GM12878 (cell line): ENCODE measurements at regions not wholly inside any gene's neighbourhood (a gene's known extent, or its start where the extent isn't known, plus 50 kb on each side); places are given as distances from the start of the nearest gene placed in this dataset.

Experiments
- ATAC-seq: fragments of 200-7000 bp; cut with Tn5 transposase; 3 replicates; pipeline ENCODE4 v1.9.1; 2020; ENCODE audit warnings: mild to moderate bottlenecking, moderate library complexity
- BruUV-seq: library from RNA; stranded (reverse); fragments of 400-500 nt; replicated peaks from 2 replicates; lab custom pipeline; 2021; lab: Mats Ljungman, UMichigan
- CTCF ChIA-PET: fragments of 300-600 bp; sonication (Branson Sonifier 250); formaldehyde crosslinking; extraction: SDS; loops from one replicate; lab custom pipeline; 2021; ENCODE audit warnings: inconsistent platforms; lab: Yijun Ruan, JAX
- POLR2A ChIA-PET: fragments of 350-600 bp; formaldehyde crosslinking; extraction: SDS; loops from one replicate; lab custom pipeline; 2021; ENCODE audit warnings: inconsistent platforms; lab: Charles Lee
- RAD21 ChIA-PET: fragments of 300-600 bp; sonication (Branson Sonifier 250); formaldehyde crosslinking; loops from one replicate; lab custom pipeline; 2023; ENCODE audit warnings: antibody characterized with exemption; ENCODE audit not compliant: unreplicated experiment; lab: Charles Lee
- SMC1A ChIA-PET: fragments of 300-600 bp; sonication (Branson Sonifier 250); formaldehyde crosslinking; loops from one replicate; lab custom pipeline; 2023; ENCODE audit not compliant: unreplicated experiment, uncharacterized antibody; lab: Charles Lee
- DNase-seq: peaks from one replicate; pipeline ENCODE4 v3.0.0-alpha.2; 2011; ENCODE audit warnings: low read depth, low spot score
- FAIRE-seq: peaks from 3 replicates; lab custom pipeline; 2011; peaks lifted over from hg19 to GRCh38; lab: Jason Lieb, UNC
- H2AFZ ChIP-seq: 2 replicates; pipeline ENCODE4 v1.6.0; 2011; ENCODE audit warnings: low read depth, low read length, control low read depth; ENCODE audit not compliant: control insufficient read depth
- H3K27ac ChIP-seq: 2 replicates; pipeline ENCODE4 v1.5.1; 2011; ENCODE audit warnings: control low read depth; ENCODE audit not compliant: control insufficient read depth, insufficient read depth
- H3K27me3 ChIP-seq, 2 experiments: replicated peaks in 1 of 2; 2 replicates each; pipeline versions ENCODE4 v1.6.0 to v1.6.1; 2011; ENCODE audit warnings: low read length in 1 of 2; ENCODE audit not compliant: control insufficient read depth in 2 of 2, insufficient read depth in 2 of 2
- H3K36me3 ChIP-seq, 2 experiments: 2 replicates each; pipeline ENCODE4 v1.5.1; 2011; ENCODE audit warnings: low read length in 1 of 2; ENCODE audit not compliant: control insufficient read depth in 2 of 2, insufficient read depth in 2 of 2
- H3K4me1 ChIP-seq: 2 replicates; pipeline ENCODE4 v1.6.1; 2011; ENCODE audit warnings: mild to moderate bottlenecking, low read length, moderate library complexity, mixed read lengths; ENCODE audit not compliant: control insufficient read depth, insufficient read depth
- H3K4me2 ChIP-seq: 2 replicates; pipeline ENCODE4 v1.6.0; 2011; ENCODE audit warnings: control low read depth; ENCODE audit not compliant: control insufficient read depth, insufficient read depth
- H3K4me3 ChIP-seq: fragments of 200-600 bp; sonication (generic); 2 replicates; pipeline ENCODE4 v1.5.1; 2016
- H3K79me2 ChIP-seq: 2 replicates; pipeline ENCODE4 v1.6.0; 2011; ENCODE audit warnings: low read length; ENCODE audit not compliant: control insufficient read depth, insufficient read depth
- H3K9ac ChIP-seq: 2 replicates; pipeline ENCODE4 v1.8.0; 2011; ENCODE audit warnings: low read length, control low read depth, mixed read lengths; ENCODE audit not compliant: control insufficient read depth, insufficient read depth
- H3K9me3 ChIP-seq: replicated peaks from 3 replicates; pipeline ENCODE4 v1.5.1; 2011; ENCODE audit warnings: mild to moderate bottlenecking, low read length; ENCODE audit not compliant: control insufficient read depth, insufficient read depth
- H4K20me1 ChIP-seq: 2 replicates; pipeline ENCODE4 v1.6.0; 2011; ENCODE audit not compliant: control insufficient read depth, insufficient read depth
- ATF7 ChIP-seq: fragments of 450-650 bp; IDR thresholded peaks from 2 replicates; pipeline ENCODE4 v1.6.1; 2016; ENCODE audit warnings: low read depth, mild to moderate bottlenecking
- EZH2 ChIP-seq: IDR thresholded peaks from 2 replicates; pipeline ENCODE4 v1.6.1; 2012; ENCODE audit warnings: low read depth, mild to moderate bottlenecking, control low read depth, inconsistent platforms, low read length, borderline replicate concordance; ENCODE audit not compliant: control insufficient read depth
- HSF1 ChIP-seq: fragments of 150-350 bp; IDR thresholded peaks from 2 replicates; pipeline ENCODE4 v1.6.1; 2014; ENCODE audit warnings: mild to moderate bottlenecking, low read depth, low read length
- JUND ChIP-seq: IDR thresholded peaks from 2 replicates; pipeline ENCODE4 v1.6.1; 2012; ENCODE audit warnings: low read depth, mild to moderate bottlenecking, low read length, improper control_type of control experiment, moderate library complexity
- KDM1A ChIP-seq: fragments of 200-600 bp; sonication (generic); IDR thresholded peaks from 2 replicates; pipeline ENCODE4 v1.6.1; 2016; ENCODE audit warnings: borderline replicate concordance
- KLF5 ChIP-seq: fragments of 450-650 bp; IDR thresholded peaks from 2 replicates; pipeline ENCODE4 v1.6.1; 2014; ENCODE audit warnings: mild to moderate bottlenecking; ENCODE audit not compliant: partially characterized antibody
- MAX ChIP-seq: IDR thresholded peaks from 2 replicates; pipeline ENCODE4 v1.6.1; 2012; ENCODE audit warnings: low read depth, low read length, improper control_type of control experiment
- NR2F1 ChIP-seq: fragments of 450-650 bp; conservative IDR thresholded peaks from 2 replicates; pipeline ENCODE4 v1.6.1; 2017; ENCODE audit warnings: mild to moderate bottlenecking
- PBX3 ChIP-seq: IDR thresholded peaks from 2 replicates; pipeline ENCODE4 v1.6.1; 2011; ENCODE audit warnings: mild to moderate bottlenecking, low read depth, low read length, moderate library complexity; ENCODE audit not compliant: insufficient replicate concordance
- WGBS: methylation state at CpG from one replicate; pipeline ENCODE4 v1.1.6; 2016; ENCODE audit warnings: low lambda C conversion rate; ENCODE audit not compliant: insufficient replicate concordance, insufficient coverage; ENCODE audit errors: missing lambda C conversion rate; 5-methylcytosine and 5-hydroxymethylcytosine counted together
- in situ Hi-C: fragments of 300-500 bp; cut with MboI; formaldehyde crosslinking; loops from 9 replicates; pipeline ENCODE4 v1.14.3; 2018; ENCODE audit warnings: mixed read lengths
- intact Hi-C: fragments of 100-400 bp; cut with micrococcal nuclease; formaldehyde crosslinking; loops from one replicate; pipeline ENCODE4 v1.14.2; 2022; ENCODE audit not compliant: unreplicated experiment

- 24% methylated on average over 4 of the region's 4 CpGs for WGBS
- Histone ChIP-seq H3K9me3 (no peaks in the 10 kb centered on the region), H3K27ac (no peak overlapping the region), H3K27me3 (no peaks in the 10 kb centered on the region), H3K79me2 (no peaks in the 10 kb centered on the region), H2AFZ (no peak overlapping the region), H4K20me1 (no peaks in the 10 kb centered on the region), H3K4me3 (no peak overlapping the region), H3K4me2 (no peak overlapping the region), H3K4me1 (no peaks in the 10 kb centered on the region), H3K9ac (no peak overlapping the region), H3K36me3 (no peaks in the 10 kb centered on the region)
- ChIA-PET CTCF (no interaction called here), SMC1A (no interaction called here), RAD21 (no interaction called here), POLR2A (no interaction called here)
- TF ChIP-seq NR2F1 (no peak), EZH2 (no peak)
- no peak for ATAC-seq
- BruUV-seq = no TSS peak
- no peak for DNase-seq
- in situ Hi-C loops (no loop called here), intact Hi-C loops (no loop called here)
- no peak for FAIRE-seq
Observed at GRCh38 chr7:86158111-86158510, 485.6 kb upstream of the GRM3 start.

GRCh38 chr7:86155623-86156022 lies 488.1 kb upstream of the GRM3 start:
- POLR2A ChIA-PET = no interaction called here

More at GRCh38 chr7:86155623-86156022, 488.1 kb upstream of the GRM3 start:
- Histone ChIP-seq H3K4me1 (no peaks in the 10 kb centered on the region), H4K20me1 (no peaks in the 10 kb centered on the region), H2AFZ (no peak overlapping the region), H3K36me3 (no peaks in the 10 kb centered on the region), H3K27me3 (no peaks in the 10 kb centered on the region), H3K4me2 (no peak overlapping the region), H3K4me3 (no peak overlapping the region), H3K79me2 (no peaks in the 10 kb centered on the region), H3K9ac (no peak overlapping the region), H3K9me3 (no peaks in the 10 kb centered on the region), H3K27ac (no peak overlapping the region)
- CTCF ChIA-PET = no interaction called here
- no peak for DNase-seq
- FAIRE-seq = no peak
- no peak for ATAC-seq
- no peak for TF ChIP-seq KLF5
- TF ChIP-seq HSF1 = no peak
- no peak for TF ChIP-seq MAX
- TF ChIP-seq ATF7 = no peak
- no peak for TF ChIP-seq PBX3
- no peak for TF ChIP-seq KDM1A
- TF ChIP-seq JUND = no peak
- no peak for TF ChIP-seq NR2F1
- in situ Hi-C loops = no loop called here
- intact Hi-C loops = no loop called here
- BruUV-seq = no TSS peak
- 38% methylated on average over 2 of the region's 2 CpGs for WGBS
- SMC1A ChIA-PET = no interaction called here
- RAD21 ChIA-PET = no interaction called here
